Lower leg skin (tissue), 3 donors: ENCODE measurements at regions not wholly inside any gene's neighbourhood (a gene's known extent, or its start where the extent isn't known, plus 50 kb on each side); places are given as distances from the start of the nearest gene placed in this dataset.

ENCODE experiments used
- POLR2A ChIP-seq, 2 donors: fragments of 450-650 bp; IDR thresholded peaks; one replicate each; pipeline ENCODE4 v1.6.1; 2016 to 2017; ENCODE audit warnings: antibody characterized with exemption in 2 of 2, mild to moderate bottlenecking in 1 of 2, moderate library complexity in 1 of 2
- TF ChIP-seq, protein P1 (sequence below), 3 donors: fragments of 450-650 bp; IDR thresholded peaks; one replicate each; pipeline ENCODE4 v1.5.1; 2016; ENCODE audit warnings: antibody characterized with exemption in 3 of 3, mild to moderate bottlenecking in 3 of 3, moderate library complexity in 2 of 3

DNA sequence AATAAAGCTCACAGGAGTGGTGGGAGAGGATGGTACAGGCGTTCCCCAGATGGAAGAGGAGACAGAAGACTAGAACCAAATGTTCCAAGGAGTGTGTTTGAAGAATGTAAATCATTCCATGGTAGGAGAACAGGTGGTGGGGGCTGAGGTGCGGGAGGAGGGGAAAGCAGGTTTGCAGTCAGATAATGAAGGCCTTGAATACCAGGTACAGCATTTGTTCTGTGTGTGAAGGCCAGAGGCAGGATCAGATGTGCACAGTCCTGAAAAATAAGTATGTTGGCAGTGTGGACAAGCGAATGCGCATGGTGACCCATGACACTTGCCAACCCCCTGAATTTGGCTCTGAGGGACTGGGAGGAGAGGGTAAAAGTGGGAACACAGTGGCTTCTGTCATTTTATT is 59.9 kb upstream of the ALDH1B1 start:
- TF ChIP-seq, protein P1, sequence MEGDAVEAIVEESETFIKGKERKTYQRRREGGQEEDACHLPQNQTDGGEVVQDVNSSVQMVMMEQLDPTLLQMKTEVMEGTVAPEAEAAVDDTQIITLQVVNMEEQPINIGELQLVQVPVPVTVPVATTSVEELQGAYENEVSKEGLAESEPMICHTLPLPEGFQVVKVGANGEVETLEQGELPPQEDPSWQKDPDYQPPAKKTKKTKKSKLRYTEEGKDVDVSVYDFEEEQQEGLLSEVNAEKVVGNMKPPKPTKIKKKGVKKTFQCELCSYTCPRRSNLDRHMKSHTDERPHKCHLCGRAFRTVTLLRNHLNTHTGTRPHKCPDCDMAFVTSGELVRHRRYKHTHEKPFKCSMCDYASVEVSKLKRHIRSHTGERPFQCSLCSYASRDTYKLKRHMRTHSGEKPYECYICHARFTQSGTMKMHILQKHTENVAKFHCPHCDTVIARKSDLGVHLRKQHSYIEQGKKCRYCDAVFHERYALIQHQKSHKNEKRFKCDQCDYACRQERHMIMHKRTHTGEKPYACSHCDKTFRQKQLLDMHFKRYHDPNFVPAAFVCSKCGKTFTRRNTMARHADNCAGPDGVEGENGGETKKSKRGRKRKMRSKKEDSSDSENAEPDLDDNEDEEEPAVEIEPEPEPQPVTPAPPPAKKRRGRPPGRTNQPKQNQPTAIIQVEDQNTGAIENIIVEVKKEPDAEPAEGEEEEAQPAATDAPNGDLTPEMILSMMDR (IDR thresholded peaks at IDR 0.05), result no peak
- no peak for TF ChIP-seq POLR2A (IDR thresholded peaks at IDR 0.05)
